Amniotic epithelial cell (primary cell): ENCODE measurements at regions not wholly inside any gene's neighbourhood (a gene's known extent, or its start where the extent isn't known, plus 50 kb on each side); places are given as distances from the start of the nearest gene placed in this dataset.
"Not testable (repeated sequence)": the region's sequence is repeated elsewhere in the genome, so short reads cannot be mapped to it uniquely, and the experiment has no call there.

Experiments
- DNase-seq: peaks from one replicate; pipeline ENCODE4 v3.0.0-alpha.2; 2010; ENCODE audit warnings: low read depth

GRCh38 chr2:175872721-175873120, 129.3 kb downstream of the LNPK start:
- DNase-seq, result no peak

DNA sequence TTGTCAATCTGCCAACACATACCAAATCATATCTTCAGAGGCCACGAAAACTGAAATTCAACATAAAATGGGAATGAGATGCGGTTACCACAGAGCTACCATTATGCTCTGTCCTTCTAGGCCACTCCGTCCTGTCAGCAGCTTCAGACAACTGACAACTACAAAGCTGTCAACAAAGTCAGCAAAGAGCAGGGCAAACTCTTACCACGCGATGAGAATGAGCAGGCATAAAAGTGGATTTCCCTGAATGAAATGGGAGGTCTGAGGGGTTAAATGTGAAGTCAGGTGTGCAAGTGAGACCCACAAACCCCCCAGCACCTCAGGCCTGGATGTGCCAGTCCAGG, 130.1 kb downstream of the LNPK start:
- DNase-seq, result no peak

DNA sequence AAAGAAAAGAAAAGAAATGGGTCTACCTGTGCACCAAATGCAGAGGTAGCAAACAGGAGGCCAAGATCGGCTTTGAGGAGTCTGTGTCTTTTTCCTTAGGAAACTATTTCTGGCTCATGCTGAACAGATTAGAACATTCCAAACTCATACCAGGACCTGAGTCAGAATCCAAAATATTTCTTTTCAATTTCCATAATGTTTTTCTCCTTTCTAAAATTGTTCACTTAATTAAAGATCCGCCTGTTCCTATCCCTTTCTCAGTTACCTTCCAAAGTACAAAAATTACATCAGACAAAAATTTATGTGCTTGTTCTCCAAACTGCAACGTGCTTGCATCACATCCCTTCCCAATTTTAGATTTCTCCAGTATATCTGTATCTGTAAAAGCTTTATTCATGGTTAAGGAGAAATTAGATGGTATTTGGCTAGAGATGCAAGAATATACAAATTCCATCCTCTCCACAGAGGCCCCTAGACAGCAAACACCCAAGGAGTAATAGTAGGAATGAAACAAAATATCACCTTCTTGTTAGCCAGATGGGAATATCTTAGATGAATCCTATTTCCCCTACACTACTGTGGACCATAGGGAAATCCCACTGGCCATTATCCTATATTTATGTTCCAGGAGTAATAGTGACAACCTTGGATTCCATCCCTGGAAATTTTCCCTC, 130.6 kb downstream of the LNPK start:
- DNase-seq, result no peak

GRCh38 chr2:175865716-175866115, 136.4 kb downstream of the LNPK start:
- no peak for DNase-seq

- DNase-seq, result no peak
Measured at GRCh38 chr2:175864137-175864850, 137.8 kb downstream of the LNPK start.

DNA sequence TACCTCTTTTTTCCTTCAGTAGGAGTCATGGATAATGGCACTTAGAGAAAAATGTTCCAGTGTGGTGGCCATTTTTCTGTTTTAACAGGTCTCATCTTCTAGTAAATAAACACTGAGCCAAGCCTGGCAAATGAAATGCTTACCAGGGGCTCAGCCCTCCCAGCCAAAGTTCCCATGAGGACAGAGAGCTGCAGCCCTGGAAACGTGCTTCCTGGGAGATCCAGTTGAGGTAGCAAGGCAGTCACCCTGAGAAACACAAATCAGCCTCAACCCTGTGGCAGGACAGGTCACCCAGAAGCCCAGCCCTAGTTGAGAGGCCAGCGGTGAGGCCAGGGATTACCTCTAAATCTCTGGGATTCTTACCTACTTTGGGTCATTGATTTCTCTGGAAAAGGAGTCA, 140.1 kb downstream of the LNPK start:
- no peak for DNase-seq

- DNase-seq, result peak; percentile 33
Measured at GRCh38 chr2:175855794-175856453, 146.1 kb downstream of the LNPK start.

- no peak for DNase-seq
Measured at GRCh38 chr2:175855236-175855635, 146.8 kb downstream of the LNPK start.

- DNase-seq, result no peak
Measured at GRCh38 chr2:175854665-175855064, 147.4 kb downstream of the LNPK start.

DNA sequence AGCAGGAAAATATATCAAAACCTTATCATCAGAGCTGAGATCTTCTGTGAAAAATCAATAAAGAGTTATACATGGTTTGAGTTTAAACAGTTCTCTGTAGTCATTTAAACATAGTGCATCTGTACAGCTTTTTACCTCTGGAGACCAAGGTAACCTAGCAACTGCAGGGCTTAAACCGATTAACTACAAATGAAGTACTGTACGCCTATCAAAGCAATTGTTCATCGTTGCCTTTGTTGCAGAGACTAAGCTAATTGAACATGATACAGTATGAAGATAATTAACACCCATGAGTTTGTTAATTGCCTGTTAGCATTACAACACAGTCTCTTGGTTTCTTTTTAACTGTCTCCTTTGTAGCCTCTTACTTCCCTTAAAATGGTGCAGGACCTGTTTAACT, 147.9 kb downstream of the LNPK start:
- no peak for DNase-seq

- DNase-seq, result no peak
Measured at GRCh38 chr2:175853616-175853890, 148.5 kb downstream of the LNPK start.

- no peak for DNase-seq
Measured at GRCh38 chr2:175852879-175853615, 149.0 kb downstream of the LNPK start.

DNA sequence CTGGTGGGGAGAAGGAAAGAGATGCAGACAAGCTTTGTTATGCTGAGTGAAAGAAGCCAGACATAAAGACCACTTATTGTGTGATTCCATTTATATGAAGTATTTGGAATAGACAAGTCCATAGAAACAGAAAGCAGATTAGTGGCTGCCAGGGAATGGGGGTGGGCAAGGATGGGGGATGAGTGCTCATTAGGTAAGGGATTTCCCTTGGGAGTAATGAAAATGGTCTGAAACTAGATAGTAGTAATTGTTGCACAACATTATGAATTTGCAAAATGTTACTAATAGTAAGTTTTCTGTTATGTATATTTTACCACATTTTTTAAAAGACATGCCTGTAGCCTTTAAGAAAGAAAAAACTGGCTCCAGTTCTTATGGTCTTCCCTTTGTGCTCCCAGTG, 154.9 kb downstream of the LNPK start:
- DNase-seq, result no peak

GRCh38 chr2:175844169-175844568, 157.9 kb downstream of the LNPK start:
- peak; percentile 70 for DNase-seq

- no peak for DNase-seq
Measured at GRCh38 chr2:175843625-175844024, 158.4 kb downstream of the LNPK start.

GRCh38 chr2:175842996-175843395, 159.1 kb downstream of the LNPK start:
- no peak for DNase-seq

- not testable (repeated sequence) for DNase-seq
Measured at GRCh38 chr2:175840765-175841164, 161.3 kb downstream of the LNPK start.

GRCh38 chr2:175840256-175840655, 161.8 kb downstream of the LNPK start:
- DNase-seq, result no peak

DNA sequence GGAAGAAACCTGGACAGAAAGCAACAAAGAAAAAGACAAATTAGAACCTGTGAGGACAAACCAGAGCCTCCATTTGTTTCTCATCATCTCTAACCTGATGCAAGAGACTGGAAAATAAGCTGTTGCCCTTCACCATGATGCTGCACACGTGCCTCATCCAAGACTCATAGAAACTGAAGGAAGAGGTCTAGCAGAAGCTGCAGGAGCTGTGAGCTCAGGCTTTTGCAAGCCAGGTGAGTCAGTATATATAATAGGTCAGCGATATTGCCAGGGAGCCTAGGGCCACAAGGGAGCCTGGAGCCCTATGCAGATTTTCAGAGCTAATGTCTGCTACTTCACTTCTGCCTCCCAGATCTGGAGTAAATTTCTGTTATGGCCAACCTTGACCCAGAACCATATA, 163.1 kb downstream of the LNPK start:
- DNase-seq, result no peak

DNA sequence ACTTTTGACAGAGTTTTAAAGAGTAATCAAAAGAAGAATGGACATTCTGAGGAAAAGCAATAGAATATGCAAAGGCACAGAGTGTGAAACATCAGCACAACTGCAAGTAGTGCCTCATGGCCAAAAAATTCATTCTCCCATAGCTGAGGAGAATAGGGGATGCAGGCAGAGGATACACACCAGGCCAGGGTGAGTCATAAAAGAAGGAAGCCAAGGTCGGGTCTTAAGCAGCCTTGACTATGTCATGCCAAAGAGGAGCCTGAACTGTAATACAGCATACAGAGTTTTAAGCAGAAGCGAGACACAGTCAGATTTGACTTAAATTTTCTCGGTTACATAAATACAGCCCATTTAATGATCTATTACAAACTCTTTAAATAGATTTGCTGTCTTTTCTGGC, 165.0 kb downstream of the LNPK start:
- DNase-seq, result peak; percentile 87

- DNase-seq, result no peak
Measured at GRCh38 chr2:175836361-175836760, 165.7 kb downstream of the LNPK start.

DNA sequence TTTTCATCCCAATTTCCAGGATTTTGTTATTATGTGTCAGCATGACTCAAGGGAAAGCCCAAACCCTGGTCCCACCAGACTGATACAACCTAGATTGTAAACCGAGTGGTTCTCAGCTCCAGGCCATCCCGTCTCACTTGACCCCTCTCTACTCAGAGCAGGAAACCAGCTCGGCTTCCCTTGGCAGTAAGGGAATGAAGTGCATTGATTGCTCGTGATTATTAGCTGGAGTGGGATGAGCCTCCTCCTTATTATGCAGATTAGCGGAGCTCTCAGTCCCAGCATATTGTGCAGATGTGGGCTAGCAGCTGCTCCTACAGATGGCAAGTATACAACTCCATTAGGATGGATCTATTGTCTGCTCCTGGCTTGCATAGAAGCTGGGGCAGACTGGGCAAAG, 167.6 kb downstream of the LNPK start:
- DNase-seq, result no peak

DNA sequence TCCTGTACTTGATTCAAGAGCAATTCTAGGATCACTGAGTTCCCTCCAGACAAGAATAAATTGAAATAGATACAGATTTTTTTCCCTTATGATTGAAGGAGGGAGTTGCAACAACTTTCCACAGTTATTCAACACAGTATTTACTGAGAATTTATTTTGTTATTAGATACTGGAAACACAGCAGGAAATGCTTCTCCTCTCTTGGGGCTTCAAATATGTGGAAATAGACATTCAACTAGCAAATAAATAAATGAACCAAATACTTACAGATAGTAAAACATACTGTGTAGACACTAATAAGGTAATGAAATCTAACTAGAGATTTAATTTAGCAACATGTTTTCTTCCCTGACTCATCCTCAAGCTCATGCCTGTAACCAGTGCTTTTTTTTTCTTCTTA, 169.2 kb downstream of the LNPK start:
- DNase-seq, result no peak
